ENCODE measurements at regions not wholly inside any gene's neighbourhood (a gene's known extent, or its start where the extent isn't known, plus 50 kb on each side); places are given as distances from the start of the nearest gene placed in this dataset.
"Not testable (repeated sequence)": the region's sequence is repeated elsewhere in the genome, so short reads cannot be mapped to it uniquely, and the experiment has no call there.

GRCh38 chr7:45278763-45279398, 121.3 kb downstream of the RAMP3 start:
- Histone ChIP-seq H3K4me3 (no peak overlapping the region), H3K4me1 (ENCODE audit: insufficient read depth) (no peaks in the 10 kb centered on the region), H3K27ac (ENCODE audit: low read depth) (no peak overlapping the region), H2AFZ (no peak overlapping the region), H3K36me3 (ENCODE audit: insufficient read depth) (no peaks in the 10 kb centered on the region), H4K20me1 (replicated peaks; ENCODE audit: insufficient read depth) (no peaks in the 10 kb centered on the region), H3K9me2 (ENCODE audit: insufficient read depth) (peaks cover 8% of the 10 kb centered on the region; the same call in 1 of the 2 replicates), H3F3A (replicated peaks; ENCODE audit: low read depth) (no peaks in the 10 kb centered on the region), H3K79me2 (replicated peaks; ENCODE audit: insufficient read depth) (no peaks in the 10 kb centered on the region), H3K27me3 (ENCODE audit: insufficient read depth) (no peaks in the 10 kb centered on the region), H3K4me2 (no peak overlapping the region)
- Mint-ChIP-seq H3K36me3 (ENCODE audit: low read depth) (no peaks in the 10 kb centered on the region), H3K4me3 (no peak overlapping the region), H3K27me3 (ENCODE audit: insufficient read depth, low read depth, poor library complexity) (peaks cover 2% of the 10 kb centered on the region), H3K4me1 (no peaks in the 10 kb centered on the region), H3K9me3 (no peaks in the 10 kb centered on the region), H3K27ac (no peak overlapping the region)
- ATAC-seq (no peak), DNase-seq (ENCODE audit: low spot score) (no peak)
- TF ChIP-seq EZH2 (IDR thresholded peaks at IDR 0.05; ENCODE audit: low read depth, unreplicated experiment) (no peak), ZNF114 (CRISPR knock-in tag; IDR thresholded peaks at IDR 0.05) (no peak), EZH2phosphoT487 (IDR thresholded peaks at IDR 0.05; ENCODE audit: unreplicated experiment) (no peak), POLR2AphosphoS5 (IDR thresholded peaks at IDR 0.05; ENCODE audit: low read depth) (no peak), STAT1 (IDR thresholded peaks at IDR 0.05; ENCODE audit: unreplicated experiment) (no peak), CREB1 (CRISPR knock-in tag; IDR thresholded peaks at IDR 0.05; ENCODE audit: low read depth) (no peak)
- TF ChIP-seq, protein P1, sequence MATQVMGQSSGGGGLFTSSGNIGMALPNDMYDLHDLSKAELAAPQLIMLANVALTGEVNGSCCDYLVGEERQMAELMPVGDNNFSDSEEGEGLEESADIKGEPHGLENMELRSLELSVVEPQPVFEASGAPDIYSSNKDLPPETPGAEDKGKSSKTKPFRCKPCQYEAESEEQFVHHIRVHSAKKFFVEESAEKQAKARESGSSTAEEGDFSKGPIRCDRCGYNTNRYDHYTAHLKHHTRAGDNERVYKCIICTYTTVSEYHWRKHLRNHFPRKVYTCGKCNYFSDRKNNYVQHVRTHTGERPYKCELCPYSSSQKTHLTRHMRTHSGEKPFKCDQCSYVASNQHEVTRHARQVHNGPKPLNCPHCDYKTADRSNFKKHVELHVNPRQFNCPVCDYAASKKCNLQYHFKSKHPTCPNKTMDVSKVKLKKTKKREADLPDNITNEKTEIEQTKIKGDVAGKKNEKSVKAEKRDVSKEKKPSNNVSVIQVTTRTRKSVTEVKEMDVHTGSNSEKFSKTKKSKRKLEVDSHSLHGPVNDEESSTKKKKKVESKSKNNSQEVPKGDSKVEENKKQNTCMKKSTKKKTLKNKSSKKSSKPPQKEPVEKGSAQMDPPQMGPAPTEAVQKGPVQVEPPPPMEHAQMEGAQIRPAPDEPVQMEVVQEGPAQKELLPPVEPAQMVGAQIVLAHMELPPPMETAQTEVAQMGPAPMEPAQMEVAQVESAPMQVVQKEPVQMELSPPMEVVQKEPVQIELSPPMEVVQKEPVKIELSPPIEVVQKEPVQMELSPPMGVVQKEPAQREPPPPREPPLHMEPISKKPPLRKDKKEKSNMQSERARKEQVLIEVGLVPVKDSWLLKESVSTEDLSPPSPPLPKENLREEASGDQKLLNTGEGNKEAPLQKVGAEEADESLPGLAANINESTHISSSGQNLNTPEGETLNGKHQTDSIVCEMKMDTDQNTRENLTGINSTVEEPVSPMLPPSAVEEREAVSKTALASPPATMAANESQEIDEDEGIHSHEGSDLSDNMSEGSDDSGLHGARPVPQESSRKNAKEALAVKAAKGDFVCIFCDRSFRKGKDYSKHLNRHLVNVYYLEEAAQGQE (IDR thresholded peaks at IDR 0.05; ENCODE audit: unreplicated experiment), result no peak
- TF ChIP-seq, protein P2, sequence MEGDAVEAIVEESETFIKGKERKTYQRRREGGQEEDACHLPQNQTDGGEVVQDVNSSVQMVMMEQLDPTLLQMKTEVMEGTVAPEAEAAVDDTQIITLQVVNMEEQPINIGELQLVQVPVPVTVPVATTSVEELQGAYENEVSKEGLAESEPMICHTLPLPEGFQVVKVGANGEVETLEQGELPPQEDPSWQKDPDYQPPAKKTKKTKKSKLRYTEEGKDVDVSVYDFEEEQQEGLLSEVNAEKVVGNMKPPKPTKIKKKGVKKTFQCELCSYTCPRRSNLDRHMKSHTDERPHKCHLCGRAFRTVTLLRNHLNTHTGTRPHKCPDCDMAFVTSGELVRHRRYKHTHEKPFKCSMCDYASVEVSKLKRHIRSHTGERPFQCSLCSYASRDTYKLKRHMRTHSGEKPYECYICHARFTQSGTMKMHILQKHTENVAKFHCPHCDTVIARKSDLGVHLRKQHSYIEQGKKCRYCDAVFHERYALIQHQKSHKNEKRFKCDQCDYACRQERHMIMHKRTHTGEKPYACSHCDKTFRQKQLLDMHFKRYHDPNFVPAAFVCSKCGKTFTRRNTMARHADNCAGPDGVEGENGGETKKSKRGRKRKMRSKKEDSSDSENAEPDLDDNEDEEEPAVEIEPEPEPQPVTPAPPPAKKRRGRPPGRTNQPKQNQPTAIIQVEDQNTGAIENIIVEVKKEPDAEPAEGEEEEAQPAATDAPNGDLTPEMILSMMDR (conservative IDR thresholded peaks at IDR 0.05; ENCODE audit: low read depth in 2 of 2), result no peak

GRCh38 chr7:45289611-45290010, 132.0 kb downstream of the RAMP3 start:
- not testable (repeated sequence) for H3K4me1 Mint-ChIP-seq; DNase-seq (ENCODE audit: low spot score); H3K27ac ChIP-seq (ENCODE audit: low read depth); H3K4me2 ChIP-seq; H3K36me3 ChIP-seq (ENCODE audit: insufficient read depth); H3F3A ChIP-seq (replicated peaks; ENCODE audit: low read depth); H3K27me3 Mint-ChIP-seq (ENCODE audit: insufficient read depth, low read depth, poor library complexity); H3K27ac Mint-ChIP-seq; ATAC-seq; H3K4me1 ChIP-seq (ENCODE audit: insufficient read depth); H3K9me2 ChIP-seq (ENCODE audit: insufficient read depth); H3K27me3 ChIP-seq (ENCODE audit: insufficient read depth); H3K79me2 ChIP-seq (replicated peaks; ENCODE audit: insufficient read depth); H3K4me3 ChIP-seq; H2AFZ ChIP-seq; H3K4me3 Mint-ChIP-seq; H4K20me1 ChIP-seq (replicated peaks; ENCODE audit: insufficient read depth)
- peaks cover 29% of the 10 kb centered on the region; the same call in 2 of the 3 replicates for H3K36me3 Mint-ChIP-seq (ENCODE audit: low read depth)
- peaks cover 44% of the 10 kb centered on the region for H3K9me3 Mint-ChIP-seq

Measured in GM23338 (cell line).